ENCODE measurements at regions not wholly inside any gene's neighbourhood (a gene's known extent, or its start where the extent isn't known, plus 50 kb on each side); places are given as distances from the start of the nearest gene placed in this dataset.

GRCh38 chr3:74442683-74443082 is 171.8 kb downstream of the CNTN3 start:
- DNase-seq (ENCODE audit: extremely low spot score): no peak
- Histone ChIP-seq H3K9me3 (no peaks in the 10 kb centered on the region), H3K36me3 (no peaks in the 10 kb centered on the region), H3K4me3 (no peak overlapping the region), H3K27me3 (no peaks in the 10 kb centered on the region), H3K27ac (replicated peaks in 1 of 4) (no peak overlapping the region), H3K4me1 (no peaks in the 10 kb centered on the region)
- intact Hi-C loops (cut with DNase I): no loop called here
- no peak for TF ChIP-seq POLR2AphosphoS5 (IDR thresholded peaks at IDR 0.05)
- TF ChIP-seq POLR2A (IDR thresholded peaks at IDR 0.05; ENCODE audit: low read depth): no peak
- no peak for TF ChIP-seq CTCF (IDR thresholded peaks at IDR 0.05)
- TF ChIP-seq EP300 (IDR thresholded peaks at IDR 0.05): no peak

- Histone ChIP-seq H3K4me3 (no peak overlapping the region), H3K4me1 (no peaks in the 10 kb centered on the region), H3K36me3 (no peaks in the 10 kb centered on the region), H3K27ac (replicated peaks in 1 of 4) (no peak overlapping the region), H3K9me3 (no peaks in the 10 kb centered on the region), H3K27me3 (no peaks in the 10 kb centered on the region)
- WGBS: 73% methylated on average over 2 of the region's 2 CpGs
- intact Hi-C loops (cut with DNase I): no loop called here
- TF ChIP-seq CTCF (IDR thresholded peaks at IDR 0.05) (no peak), EP300 (IDR thresholded peaks at IDR 0.05) (no peak), POLR2AphosphoS5 (IDR thresholded peaks at IDR 0.05) (no peak)
- no peak for DNase-seq (ENCODE audit: extremely low spot score)
Observed at GRCh38 chr3:74442068-74442467, 172.4 kb downstream of the CNTN3 start.

GRCh38 chr3:74436184-74436583 is 178.3 kb downstream of the CNTN3 start:
- no peak for DNase-seq (ENCODE audit: extremely low spot score)
- Histone ChIP-seq H3K27me3 (no peaks in the 10 kb centered on the region), H3K9me3 (no peaks in the 10 kb centered on the region), H3K4me1 (no peaks in the 10 kb centered on the region), H3K36me3 (no peaks in the 10 kb centered on the region), H3K4me3 (no peak overlapping the region), H3K27ac (replicated peaks in 1 of 4) (no peak overlapping the region)
- intact Hi-C loops (cut with DNase I): no loop called here
- 88% methylated on average over 4 of the region's 4 CpGs for WGBS
- no peak for TF ChIP-seq POLR2AphosphoS5 (IDR thresholded peaks at IDR 0.05)
- no peak for TF ChIP-seq CTCF (IDR thresholded peaks at IDR 0.05)
- TF ChIP-seq EP300 (IDR thresholded peaks at IDR 0.05): no peak
- TF ChIP-seq POLR2A (IDR thresholded peaks at IDR 0.05; ENCODE audit: low read depth): no peak

- no peak for DNase-seq (ENCODE audit: extremely low spot score)
- intact Hi-C loops (cut with DNase I): no loop called here
- 66% methylated on average over 3 of the region's 3 CpGs for WGBS
- no peaks in the 10 kb centered on the region for H3K36me3 ChIP-seq
- no peaks in the 10 kb centered on the region for H3K27me3 ChIP-seq
- no peaks in the 10 kb centered on the region for H3K9me3 ChIP-seq
- H3K27ac ChIP-seq (replicated peaks in 1 of 4): no peak overlapping the region
- TF ChIP-seq POLR2AphosphoS5 (IDR thresholded peaks at IDR 0.05): no peak
- TF ChIP-seq CTCF (IDR thresholded peaks at IDR 0.05): no peak
- TF ChIP-seq EP300 (IDR thresholded peaks at IDR 0.05): no peak
- no peak for TF ChIP-seq POLR2A (IDR thresholded peaks at IDR 0.05; ENCODE audit: low read depth)
- H3K4me1 ChIP-seq: no peaks in the 10 kb centered on the region
- H3K4me3 ChIP-seq: no peak overlapping the region
Observed at GRCh38 chr3:74435631-74436030, 178.8 kb downstream of the CNTN3 start.

GRCh38 chr3:74434406-74434805 is 180.1 kb downstream of the CNTN3 start:
- TF ChIP-seq EP300 (IDR thresholded peaks at IDR 0.05): no peak
- no peak for TF ChIP-seq POLR2AphosphoS5 (IDR thresholded peaks at IDR 0.05)
- no peak for TF ChIP-seq CTCF (IDR thresholded peaks at IDR 0.05)
- no peak for TF ChIP-seq POLR2A (IDR thresholded peaks at IDR 0.05; ENCODE audit: low read depth)
- Histone ChIP-seq H3K27ac (replicated peaks in 1 of 4) (no peak overlapping the region), H3K9me3 (no peaks in the 10 kb centered on the region), H3K36me3 (no peaks in the 10 kb centered on the region), H3K27me3 (no peaks in the 10 kb centered on the region), H3K4me1 (no peaks in the 10 kb centered on the region), H3K4me3 (no peak overlapping the region)
- intact Hi-C loops (cut with DNase I): no loop called here
- no peak for DNase-seq (ENCODE audit: extremely low spot score)
- 67% methylated on average over 2 of the region's 2 CpGs for WGBS
